Esophagus muscularis mucosa (tissue), 4 donors: ENCODE measurements at regions not wholly inside any gene's neighbourhood (a gene's known extent, or its start where the extent isn't known, plus 50 kb on each side); places are given as distances from the start of the nearest gene placed in this dataset.
"Not testable (repeated sequence)": the region's sequence is repeated elsewhere in the genome, so short reads cannot be mapped to it uniquely, and the experiment has no call there.

Experiments
- EP300 ChIP-seq: sonication (generic); formaldehyde crosslinking; IDR thresholded peaks from one replicate; pipeline ENCODE4 v1.6.1; 2017; ENCODE audit warnings: antibody characterized with exemption
- POLR2A ChIP-seq: fragments of 450-650 bp; IDR thresholded peaks from one replicate; pipeline ENCODE4 v1.6.1; 2017; ENCODE audit warnings: antibody characterized with exemption, moderate library complexity, mild to moderate bottlenecking, low read depth
- POLR2AphosphoS5 ChIP-seq, 2 donors: sonication (generic); formaldehyde crosslinking; IDR thresholded peaks; one replicate each; pipeline ENCODE4 v1.6.1; 2017; ENCODE audit warnings: antibody characterized with exemption in 2 of 2
- TF ChIP-seq, protein P1 (sequence below), 3 experiments: fragments of 200-600 bp in 2 of 3; fragments of 450-650 bp in 1 of 3; sonication (generic) in 2 of 3; IDR thresholded peaks; one replicate each; pipeline ENCODE4 v1.5.1; 2017 to 2019; ENCODE audit warnings: antibody characterized with exemption in 3 of 3, mild to moderate bottlenecking in 2 of 3, moderate library complexity in 1 of 3

DNA sequence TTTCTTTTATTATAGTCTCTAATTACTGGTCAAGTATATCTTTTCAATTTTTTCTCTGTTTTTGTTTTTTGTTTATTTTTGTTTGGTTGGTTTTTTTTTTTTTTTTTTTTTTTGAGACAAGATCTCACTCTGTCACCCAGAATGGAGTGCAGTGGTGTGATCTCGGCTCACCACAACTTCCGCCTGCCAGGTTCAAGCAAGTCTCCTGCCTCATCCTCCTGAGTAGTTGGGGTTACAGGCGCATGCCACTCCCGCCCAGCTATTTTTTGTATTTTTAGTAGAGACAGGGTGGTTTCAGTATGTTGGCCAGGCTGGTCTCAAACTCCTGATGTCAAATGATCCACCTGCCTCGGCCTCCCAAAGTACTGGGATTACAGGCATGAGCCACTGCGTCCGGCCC is 94.4 kb upstream of the LY86 start:
- TF ChIP-seq, protein P1, sequence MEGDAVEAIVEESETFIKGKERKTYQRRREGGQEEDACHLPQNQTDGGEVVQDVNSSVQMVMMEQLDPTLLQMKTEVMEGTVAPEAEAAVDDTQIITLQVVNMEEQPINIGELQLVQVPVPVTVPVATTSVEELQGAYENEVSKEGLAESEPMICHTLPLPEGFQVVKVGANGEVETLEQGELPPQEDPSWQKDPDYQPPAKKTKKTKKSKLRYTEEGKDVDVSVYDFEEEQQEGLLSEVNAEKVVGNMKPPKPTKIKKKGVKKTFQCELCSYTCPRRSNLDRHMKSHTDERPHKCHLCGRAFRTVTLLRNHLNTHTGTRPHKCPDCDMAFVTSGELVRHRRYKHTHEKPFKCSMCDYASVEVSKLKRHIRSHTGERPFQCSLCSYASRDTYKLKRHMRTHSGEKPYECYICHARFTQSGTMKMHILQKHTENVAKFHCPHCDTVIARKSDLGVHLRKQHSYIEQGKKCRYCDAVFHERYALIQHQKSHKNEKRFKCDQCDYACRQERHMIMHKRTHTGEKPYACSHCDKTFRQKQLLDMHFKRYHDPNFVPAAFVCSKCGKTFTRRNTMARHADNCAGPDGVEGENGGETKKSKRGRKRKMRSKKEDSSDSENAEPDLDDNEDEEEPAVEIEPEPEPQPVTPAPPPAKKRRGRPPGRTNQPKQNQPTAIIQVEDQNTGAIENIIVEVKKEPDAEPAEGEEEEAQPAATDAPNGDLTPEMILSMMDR (IDR thresholded peaks at IDR 0.05): not testable (repeated sequence)
- TF ChIP-seq EP300; POLR2AphosphoS5 (IDR thresholded peaks at IDR 0.05); POLR2A: not testable (repeated sequence)
